ENCODE measurements at regions not wholly inside any gene's neighbourhood (a gene's known extent, or its start where the extent isn't known, plus 50 kb on each side); places are given as distances from the start of the nearest gene placed in this dataset.

DNA sequence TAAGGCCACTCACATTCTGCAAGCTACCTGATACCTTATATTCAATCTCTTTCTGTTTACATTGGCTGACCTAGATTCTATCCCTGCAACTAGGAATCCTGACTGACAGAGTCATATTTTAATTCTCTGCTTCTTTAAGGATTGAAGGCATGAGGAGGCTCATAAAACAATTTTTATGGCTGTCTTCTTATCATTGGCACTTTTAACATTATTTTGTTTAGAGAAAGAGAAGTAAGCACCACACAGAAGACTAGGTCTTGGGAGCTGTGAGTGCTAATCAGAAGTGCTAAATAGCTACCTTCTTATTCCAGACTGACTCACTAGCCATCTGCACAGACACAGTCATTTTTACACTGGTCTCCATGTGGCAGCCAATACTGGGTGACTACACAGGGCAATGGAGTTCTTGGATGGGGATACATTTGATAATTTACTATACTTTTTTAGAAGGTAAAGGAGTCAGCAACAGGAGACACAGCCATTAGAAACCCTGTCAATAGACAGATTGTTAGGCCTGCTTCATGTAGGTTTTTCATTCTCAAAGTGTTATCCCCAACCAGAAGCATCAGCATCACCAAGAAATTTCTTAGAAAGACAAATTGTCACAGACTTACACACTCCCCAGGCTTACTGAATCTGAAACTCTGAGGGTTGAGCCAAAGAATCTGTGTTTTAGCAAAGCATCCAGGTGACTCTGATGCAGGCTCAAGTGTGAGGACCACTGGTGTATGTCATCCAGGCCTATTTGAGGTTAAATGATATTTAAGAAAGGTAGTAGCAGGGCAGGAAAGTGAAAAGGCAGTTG, 214.1 kb downstream of the DUSP6 start (continued):
- TF ChIP-seq RNF2 (IDR thresholded peaks at IDR 0.05; ENCODE audit: borderline replicate concordance, low read depth) (no peak), ZFP36 (IDR thresholded peaks at IDR 0.05; ENCODE audit: borderline replicate concordance, partially characterized antibody) (no peak)

DNA sequence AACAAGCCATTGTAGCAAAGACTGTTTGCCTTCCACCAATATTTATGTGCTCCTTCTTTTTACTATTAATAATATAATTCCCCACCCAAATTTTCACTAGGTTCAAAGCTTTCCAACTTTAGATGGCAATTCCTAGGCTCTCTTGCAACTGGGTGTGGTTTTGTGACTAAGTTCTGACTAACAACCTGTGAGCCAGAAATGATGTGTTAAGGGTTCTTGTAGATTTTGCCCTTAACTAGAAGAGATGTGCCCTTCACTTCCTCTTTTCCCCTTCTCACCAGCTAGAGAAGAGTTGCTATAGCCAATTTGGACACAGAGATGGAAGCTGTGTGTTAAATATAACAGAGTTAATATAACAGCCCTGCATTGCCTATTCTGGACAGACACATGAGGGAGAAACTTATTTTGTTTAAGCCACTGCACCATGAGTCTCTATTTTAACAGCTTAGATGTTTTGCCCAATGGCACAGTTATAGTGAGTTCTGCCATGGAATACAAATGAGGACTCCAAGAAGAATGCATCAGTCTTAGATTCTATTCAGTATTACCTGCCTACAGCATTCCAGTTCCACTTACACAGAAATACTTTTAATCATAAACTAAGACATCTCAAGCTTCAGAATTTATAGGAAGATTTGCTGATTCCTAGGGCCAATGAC, 216.2 kb downstream of the DUSP6 start:
- POLR2A ChIA-PET = interaction anchor here (1.7 to 1.9 kb wide), 2 partner anchors 216 to 218 kb away, joined by 6 read pairs; partner anchors contain the start of gene DUSP6

GRCh38 chr12:89134213-89134770, 218.0 kb downstream of the DUSP6 start:
- TF ChIP-seq ESRRA (IDR thresholded peaks at IDR 0.05; ENCODE audit: borderline replicate concordance, low read length) (no peak), HMGXB4 (CRISPR knock-in tag; IDR thresholded peaks at IDR 0.05; ENCODE audit: borderline replicate concordance) (no peak)
- Histone ChIP-seq H3K27ac (no peak overlapping the region), H3K4me3 (no peak overlapping the region), H3K4me2 (no peak overlapping the region), H3K9me3 (no peaks in the 10 kb centered on the region), H3K4me1 (peaks cover 9% of the 10 kb centered on the region; the same call in 2 of the 3 replicates)
- 80% methylated on average over 3 of the region's 3 CpGs for WGBS (ENCODE audit: missing lambda C conversion rate)
- DNase-seq (ENCODE audit: low read depth in 1 of 2, low spot score in 1 of 2) = no peak
- POLR2A ChIA-PET = no interaction called here
- ATAC-seq = no peak
- CTCF ChIA-PET = no interaction called here
- FAIRE-seq = no peak

More for the DNA sequence above, 216.2 kb downstream of the DUSP6 start:
- H3K27ac ChIP-seq = no peak overlapping the region
- no peak; a peak in 1 of 6 replicates for ATAC-seq
- no peak overlapping the region for H3K4me3 ChIP-seq
- no peak for TF ChIP-seq CBX2 (IDR thresholded peaks at IDR 0.05; ENCODE audit: borderline replicate concordance, low read depth)
- no peak for TF ChIP-seq GATA3 (IDR thresholded peaks at IDR 0.05; ENCODE audit: borderline replicate concordance)
- no peak for TF ChIP-seq ZC3H11A (IDR thresholded peaks at IDR 0.05)
- TF ChIP-seq MAZ (IDR thresholded peaks at IDR 0.05; ENCODE audit: borderline replicate concordance, low read depth, low read length) = no peak
- no peak for TF ChIP-seq ZSCAN20 (CRISPR knock-in tag; IDR thresholded peaks at IDR 0.05)
- TF ChIP-seq KDM1A (IDR thresholded peaks at IDR 0.05; ENCODE audit: low read depth) = no peak
- TF ChIP-seq CEBPB (IDR thresholded peaks at IDR 0.05) = no peak
- TF ChIP-seq, protein P1, sequence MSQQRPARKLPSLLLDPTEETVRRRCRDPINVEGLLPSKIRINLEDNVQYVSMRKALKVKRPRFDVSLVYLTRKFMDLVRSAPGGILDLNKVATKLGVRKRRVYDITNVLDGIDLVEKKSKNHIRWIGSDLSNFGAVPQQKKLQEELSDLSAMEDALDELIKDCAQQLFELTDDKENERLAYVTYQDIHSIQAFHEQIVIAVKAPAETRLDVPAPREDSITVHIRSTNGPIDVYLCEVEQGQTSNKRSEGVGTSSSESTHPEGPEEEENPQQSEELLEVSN (IDR thresholded peaks at IDR 0.05; ENCODE audit: borderline replicate concordance, low read depth) = no peak
- no peak for TF ChIP-seq HOXA7 (CRISPR knock-in tag; IDR thresholded peaks at IDR 0.05)
- TF ChIP-seq RAD21 (conservative IDR thresholded peaks at IDR 0.05 in 1 of 2, IDR thresholded peaks at IDR 0.05 in 1 of 2) = no peak
- no peak for TF ChIP-seq HES2 (IDR thresholded peaks at IDR 0.05)
- TF ChIP-seq CHD4 (IDR thresholded peaks at IDR 0.05; ENCODE audit: borderline replicate concordance) = no peak
- CTCF ChIA-PET = interaction anchor here (0.8 to 1.3 kb wide), 2 partner anchors 23 to 326 kb away, joined by 3 read pairs; no protein-coding TSS in a partner anchor
- no peak for FAIRE-seq
- peaks cover 9% of the 10 kb centered on the region; the same call in 2 of the 3 replicates for H3K4me1 ChIP-seq
- DNase-seq (ENCODE audit: low read depth in 1 of 2, low spot score in 1 of 2) = peak; percentile 9 to 22
- H3K4me2 ChIP-seq = peak overlapping the region; percentile 41
- no peaks in the 10 kb centered on the region for H3K9me3 ChIP-seq
